EH (cell line): ENCODE measurements at regions not wholly inside any gene's neighbourhood (a gene's known extent, or its start where the extent isn't known, plus 50 kb on each side); places are given as distances from the start of the nearest gene placed in this dataset.

ENCODE experiments used
- DNase-seq: peaks from one replicate; pipeline ENCODE4 v3.0.0-alpha.2; 2015; ENCODE audit warnings: low read depth

GRCh38 chr20:46811224-46812084, 83.2 kb upstream of the EYA2 start:
- no peak for DNase-seq

DNA sequence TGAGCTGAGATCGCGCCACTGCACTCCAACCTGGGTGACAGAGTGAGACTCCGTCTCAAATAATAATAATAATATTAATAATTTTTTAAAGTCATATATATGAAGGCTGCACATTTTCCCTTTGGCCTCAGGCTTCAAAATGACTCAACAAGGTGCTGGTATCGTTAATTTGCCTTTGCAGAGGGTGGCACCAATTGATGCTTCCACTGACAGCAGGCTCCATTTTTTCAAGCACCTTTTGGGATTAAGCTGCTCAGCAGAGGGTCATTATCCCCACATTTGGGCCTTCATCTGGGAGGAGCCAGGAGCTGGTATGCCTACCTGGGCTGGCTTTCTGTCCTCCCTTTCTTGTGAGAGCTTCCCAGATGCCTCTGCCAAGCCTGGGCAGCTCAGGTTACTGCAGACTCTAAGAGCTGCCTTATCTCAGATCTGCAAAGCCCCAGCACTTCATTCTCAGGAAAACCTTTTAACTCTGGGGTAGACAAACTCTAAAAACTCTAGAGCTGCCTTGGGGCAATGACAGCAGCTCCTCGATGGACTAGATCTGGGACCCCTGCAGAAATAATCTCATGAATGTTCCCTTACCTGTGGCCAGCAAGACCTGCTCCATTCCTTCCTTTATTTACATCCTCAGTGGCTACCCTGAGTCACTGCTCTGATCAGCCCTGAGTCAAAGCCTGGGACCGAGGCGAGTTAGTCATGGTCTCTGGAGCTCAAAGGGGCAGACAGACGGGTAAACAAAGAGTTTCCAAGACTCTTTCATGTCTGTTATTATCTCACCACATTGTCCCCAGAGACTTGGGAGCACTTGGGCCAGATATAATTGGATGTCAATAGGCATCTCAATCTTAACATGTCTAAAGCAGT, 80.0 kb upstream of the EYA2 start:
- DNase-seq, result peak; percentile 85

DNA sequence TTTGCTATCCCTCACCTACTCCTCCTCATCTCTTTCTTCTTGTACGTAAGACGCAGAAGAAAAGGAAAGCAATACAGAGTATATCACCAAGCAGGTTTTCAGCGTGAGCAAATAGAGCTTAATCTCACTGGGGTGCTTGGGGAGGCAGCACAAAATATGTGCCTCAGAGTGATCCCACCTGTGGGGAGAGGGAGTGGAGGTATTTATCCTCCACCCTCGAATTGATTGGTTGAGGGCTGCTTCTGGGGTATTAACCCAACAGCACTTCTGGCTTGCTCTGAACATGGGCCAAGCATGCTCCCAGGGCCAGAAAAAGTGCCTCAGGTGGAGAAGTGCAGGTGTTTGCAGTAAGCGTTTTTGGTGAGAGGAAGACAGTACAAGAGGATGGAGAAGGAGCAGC, 78.5 kb upstream of the EYA2 start:
- DNase-seq, result no peak

- no peak for DNase-seq
Measured at GRCh38 chr20:46816886-46817638, 77.6 kb upstream of the EYA2 start.

DNA sequence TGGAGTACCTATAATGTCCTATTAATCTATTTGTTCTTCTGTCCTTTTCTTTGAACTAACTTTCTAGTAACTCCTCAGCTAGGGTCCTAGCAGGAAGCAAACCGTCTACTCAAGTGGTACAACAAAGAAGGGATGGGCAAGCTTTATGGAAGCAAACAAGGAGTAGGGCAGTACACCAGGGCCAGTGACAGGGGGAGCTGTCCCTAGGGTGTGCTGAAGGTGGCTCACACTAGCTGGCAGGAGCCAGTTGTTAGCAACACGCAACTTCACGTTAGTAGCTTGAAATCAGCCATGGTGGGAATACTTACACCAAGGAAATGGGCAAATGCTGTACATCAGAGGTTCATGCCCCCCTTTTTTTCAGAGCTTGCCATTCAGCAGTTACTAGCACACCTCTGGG, 74.0 kb upstream of the EYA2 start:
- DNase-seq, result no peak

DNA sequence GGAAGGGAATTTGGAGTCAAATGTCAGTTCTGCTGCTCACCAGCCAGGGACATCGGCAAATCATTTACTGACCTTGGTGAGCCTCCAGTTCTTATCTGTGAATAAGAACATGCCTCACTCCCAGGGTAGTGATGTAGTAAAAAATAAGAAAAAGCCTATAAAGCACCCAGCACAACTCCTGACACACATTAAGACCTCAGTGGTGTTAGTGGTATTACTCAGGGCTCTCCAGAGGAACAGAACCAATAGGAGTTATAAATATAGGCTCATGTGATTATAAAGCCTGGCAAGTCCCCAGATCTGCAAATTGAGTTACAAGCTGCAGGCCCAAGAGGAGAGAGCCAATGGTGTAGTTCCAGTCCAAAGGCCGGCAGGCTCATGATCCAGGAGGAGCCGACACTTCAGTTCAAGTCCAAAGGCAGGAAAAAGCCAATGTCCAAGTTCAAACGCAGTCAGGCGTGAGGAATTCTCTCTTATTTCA, 71.3 kb upstream of the EYA2 start:
- no peak for DNase-seq

DNA sequence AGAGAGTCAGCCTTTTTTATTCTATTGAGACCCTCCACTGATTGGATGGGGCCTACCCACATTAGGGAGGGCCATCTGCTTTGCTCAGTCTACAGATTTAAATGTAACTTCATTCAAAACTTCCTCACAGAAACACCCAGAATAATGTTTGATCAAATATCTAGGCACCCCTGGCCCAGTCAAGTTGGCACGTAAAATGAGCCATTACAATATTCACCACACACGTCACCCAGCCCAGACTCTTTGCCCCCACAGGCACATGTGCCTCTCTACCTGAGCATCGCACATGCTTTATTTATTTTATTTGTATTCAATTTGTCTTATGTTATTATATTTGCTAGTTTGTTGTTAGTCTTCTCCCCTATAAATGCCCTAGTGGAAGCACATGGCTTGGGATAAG, 70.9 kb upstream of the EYA2 start:
- no peak for DNase-seq

- peak; percentile 77 for DNase-seq
Measured at GRCh38 chr20:46826343-46826984, 68.2 kb upstream of the EYA2 start.

- DNase-seq, result peak; percentile 38
Measured at GRCh38 chr20:46827718-46828458, 66.8 kb upstream of the EYA2 start.

- DNase-seq, result peak; percentile 90
Measured at GRCh38 chr20:46828471-46828870, 66.2 kb upstream of the EYA2 start.

- no peak for DNase-seq
Measured at GRCh38 chr20:46830886-46831632, 63.6 kb upstream of the EYA2 start.

DNA sequence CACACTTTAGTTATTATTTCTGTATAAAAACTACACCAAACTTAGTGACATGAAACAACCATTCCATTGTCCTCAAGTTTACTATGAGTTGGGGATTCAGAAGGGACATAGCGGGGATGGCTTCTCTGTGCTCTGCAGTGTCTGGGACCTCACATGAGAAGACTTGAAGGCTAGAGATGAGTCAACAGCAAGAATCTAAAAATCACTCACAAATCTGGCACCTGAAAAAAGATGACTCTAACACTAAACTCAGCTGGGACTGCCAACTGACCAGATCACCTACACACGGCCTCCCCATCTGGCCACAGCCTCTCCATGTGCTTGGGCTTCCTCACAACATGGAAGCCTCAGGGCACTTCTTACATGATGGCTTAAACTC, 63.0 kb upstream of the EYA2 start:
- DNase-seq, result no peak

DNA sequence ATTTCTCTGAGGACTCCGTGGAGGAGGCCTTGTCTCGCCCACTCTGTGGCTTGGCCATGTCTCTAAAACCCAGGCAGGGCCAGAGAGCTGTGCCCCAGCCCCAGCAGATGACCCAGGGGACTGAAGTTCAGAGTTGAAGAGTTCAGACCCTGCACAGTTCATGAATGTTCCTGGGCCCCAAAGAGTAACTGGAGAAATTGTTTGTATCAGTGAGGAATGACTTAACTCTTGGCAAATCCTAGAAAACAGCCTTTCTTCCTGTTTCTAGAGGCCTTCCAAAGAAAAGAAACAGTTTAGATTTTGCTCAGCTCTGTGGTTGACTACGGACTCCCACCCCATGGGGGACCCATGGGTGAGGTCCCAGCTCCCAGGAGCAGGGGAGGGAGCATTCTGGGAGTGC, 62.1 kb upstream of the EYA2 start:
- no peak for DNase-seq

DNA sequence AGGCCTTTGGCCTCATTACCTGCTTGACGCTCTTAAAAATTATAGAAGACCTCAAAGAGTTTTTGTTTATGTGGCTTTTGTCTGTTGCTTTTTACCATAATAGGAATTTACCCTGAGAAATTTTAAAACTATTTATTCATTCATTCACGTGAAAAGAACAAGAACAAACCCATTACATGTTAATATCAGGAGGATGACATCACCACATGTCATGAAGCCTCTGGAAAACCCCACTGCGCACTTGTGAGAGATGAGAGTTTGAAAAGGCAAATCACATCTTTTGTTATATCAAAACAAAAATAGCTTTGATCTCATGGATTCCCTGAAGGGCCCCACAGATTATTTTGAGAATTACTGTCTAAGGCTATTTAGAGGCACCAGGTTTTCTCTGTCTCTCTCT, 61.3 kb upstream of the EYA2 start:
- DNase-seq, result no peak

- DNase-seq, result peak; percentile 50
Measured at GRCh38 chr20:46835418-46835817, 59.2 kb upstream of the EYA2 start.

DNA sequence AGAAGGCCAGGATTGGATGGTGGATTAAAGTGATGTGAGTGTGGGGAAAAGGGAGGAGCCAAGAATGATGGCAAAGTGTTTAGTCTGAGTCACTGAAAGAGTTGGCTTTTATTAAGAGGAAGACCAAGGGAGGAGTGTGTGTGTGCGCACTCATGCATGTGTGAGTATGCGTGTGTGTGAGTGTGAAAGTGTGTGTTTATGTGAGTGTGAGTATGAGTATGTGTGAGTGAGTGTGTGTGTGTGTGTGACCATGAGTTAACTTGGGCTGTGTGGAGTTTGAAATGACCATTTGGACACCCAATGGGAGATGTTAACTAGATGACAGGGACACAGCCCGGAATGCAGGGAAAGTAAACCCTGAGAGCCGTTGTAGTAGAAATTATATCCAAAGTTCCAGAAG, 57.6 kb upstream of the EYA2 start:
- DNase-seq, result no peak

GRCh38 chr20:46838011-46838410, 56.6 kb upstream of the EYA2 start:
- DNase-seq, result no peak

- no peak for DNase-seq
Measured at GRCh38 chr20:46840054-46840729, 54.5 kb upstream of the EYA2 start.
